ENCODE measurements at regions not wholly inside any gene's neighbourhood (a gene's known extent, or its start where the extent isn't known, plus 50 kb on each side); places are given as distances from the start of the nearest gene placed in this dataset.

DNA sequence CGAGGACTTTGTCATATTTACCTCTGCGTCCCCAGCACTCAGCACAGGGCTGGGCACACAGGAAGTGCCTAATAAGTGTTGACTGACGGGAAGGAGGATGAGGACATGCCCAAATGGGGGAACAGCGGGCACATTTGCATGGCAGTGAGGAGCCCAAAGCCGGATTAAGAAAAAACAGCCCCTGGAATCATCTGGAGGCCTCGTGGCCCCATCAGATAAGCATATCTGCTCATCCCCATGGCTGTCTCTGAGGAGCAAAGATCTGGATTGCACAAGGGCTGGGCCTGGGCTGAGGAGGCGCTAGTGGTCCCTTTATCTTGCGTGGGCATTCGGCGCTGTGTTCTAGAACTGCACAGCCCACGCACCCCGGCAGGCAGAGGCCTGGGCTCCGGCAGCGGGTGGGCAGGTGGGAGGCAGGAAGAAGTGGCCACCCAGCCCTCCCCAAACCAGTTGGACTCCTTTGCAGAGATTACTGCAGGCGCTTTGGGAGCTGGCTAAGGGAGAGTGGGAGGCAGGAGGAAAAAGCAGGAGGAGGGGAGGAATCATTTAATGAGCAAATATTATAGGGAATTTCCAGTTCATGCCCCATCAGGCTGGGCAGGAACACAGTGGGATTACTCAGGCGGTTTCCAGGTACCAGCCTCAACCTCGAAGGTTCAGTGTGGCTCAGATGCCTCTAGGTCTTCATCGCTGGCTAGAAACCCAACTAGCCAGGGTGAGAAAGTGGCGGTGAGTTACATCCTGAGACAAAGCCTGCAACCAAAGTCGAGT lies 108.1 kb downstream of the CEBPB start:
- TF ChIP-seq CTCF (IDR thresholded peaks at IDR 0.05) (no peak), POLR2A (IDR thresholded peaks at IDR 0.05) (no peak)

Data from lower leg skin (tissue), 3 donors.